ENCODE measurements at regions not wholly inside any gene's neighbourhood (a gene's known extent, or its start where the extent isn't known, plus 50 kb on each side); places are given as distances from the start of the nearest gene placed in this dataset.

GRCh38 chr1:37128091-37128490 is 93.8 kb upstream of the GRIK3 start:
- H3K36me3 ChIP-seq (ENCODE audit: control insufficient read depth, insufficient read depth, low read length): no peaks in the 10 kb centered on the region
- H3K27me3 ChIP-seq (ENCODE audit: control insufficient read depth, insufficient read depth, low read length): no peaks in the 10 kb centered on the region
- DNase-seq (ENCODE audit: low read depth) (no peak), FAIRE-seq (no peak)
- no peak for TF ChIP-seq CTCF (IDR thresholded peaks at IDR 0.05; ENCODE audit: insufficient read depth, low read length, severe bottlenecking)
- H3K4me3 ChIP-seq (ENCODE audit: low read depth, low read length): no peak overlapping the region

- Histone ChIP-seq H3K36me3 (ENCODE audit: control insufficient read depth, insufficient read depth, low read length) (no peaks in the 10 kb centered on the region), H3K4me3 (ENCODE audit: low read depth, low read length) (no peak overlapping the region), H3K27me3 (ENCODE audit: control insufficient read depth, insufficient read depth, low read length) (no peaks in the 10 kb centered on the region)
- FAIRE-seq: no peak
- no peak for TF ChIP-seq CTCF (IDR thresholded peaks at IDR 0.05; ENCODE audit: insufficient read depth, low read length, severe bottlenecking)
- DNase-seq (ENCODE audit: low read depth): no peak
These were observed 96.1 kb upstream of the GRIK3 start for GRCh38 chr1:37130221-37130948.

GRCh38 chr1:37131281-37131680 is 97.0 kb upstream of the GRIK3 start:
- Histone ChIP-seq H3K36me3 (ENCODE audit: control insufficient read depth, insufficient read depth, low read length) (no peaks in the 10 kb centered on the region), H3K4me3 (ENCODE audit: low read depth, low read length) (no peak overlapping the region), H3K27me3 (ENCODE audit: control insufficient read depth, insufficient read depth, low read length) (no peaks in the 10 kb centered on the region)
- FAIRE-seq (no peak), DNase-seq (ENCODE audit: low read depth) (no peak)
- TF ChIP-seq CTCF (IDR thresholded peaks at IDR 0.05; ENCODE audit: insufficient read depth, low read length, severe bottlenecking): no peak

GRCh38 chr1:37133276-37134145 is 99.2 kb upstream of the GRIK3 start:
- no peaks in the 10 kb centered on the region for H3K27me3 ChIP-seq (ENCODE audit: control insufficient read depth, insufficient read depth, low read length)
- TF ChIP-seq CTCF (IDR thresholded peaks at IDR 0.05; ENCODE audit: insufficient read depth, low read length, severe bottlenecking): no peak
- FAIRE-seq: no peak
- DNase-seq (ENCODE audit: low read depth): no peak
- no peaks in the 10 kb centered on the region for H3K36me3 ChIP-seq (ENCODE audit: control insufficient read depth, insufficient read depth, low read length)
- H3K4me3 ChIP-seq (ENCODE audit: low read depth, low read length): no peak overlapping the region

- FAIRE-seq (no peak), DNase-seq (ENCODE audit: low read depth) (no peak)
- Histone ChIP-seq H3K4me3 (ENCODE audit: low read depth, low read length) (no peak overlapping the region), H3K36me3 (ENCODE audit: control insufficient read depth, insufficient read depth, low read length) (no peaks in the 10 kb centered on the region), H3K27me3 (ENCODE audit: control insufficient read depth, insufficient read depth, low read length) (no peaks in the 10 kb centered on the region)
- TF ChIP-seq CTCF (IDR thresholded peaks at IDR 0.05; ENCODE audit: insufficient read depth, low read length, severe bottlenecking): no peak
These were observed 100.3 kb upstream of the GRIK3 start for GRCh38 chr1:37134599-37134998.
